ENCODE measurements at regions not wholly inside any gene's neighbourhood (a gene's known extent, or its start where the extent isn't known, plus 50 kb on each side); places are given as distances from the start of the nearest gene placed in this dataset.

- intact Hi-C loops (cut with DNase I): no loop called here
- ATAC-seq: no peak
- no peak overlapping the region for H3K27ac ChIP-seq
- H3K9me3 ChIP-seq: no peaks in the 10 kb centered on the region
- H3K27me3 ChIP-seq (ENCODE audit: low read depth): no peaks in the 10 kb centered on the region
- no peaks in the 10 kb centered on the region for H3K36me3 ChIP-seq
- H3K4me3 ChIP-seq: no peak overlapping the region
- no peaks in the 10 kb centered on the region for H3K4me1 ChIP-seq
- TF ChIP-seq CTCF (IDR thresholded peaks at IDR 0.05): no peak
- no peak for DNase-seq
Measured at GRCh38 chr1:224492015-224492414, 57.4 kb upstream of the WDR26 start.

- Histone ChIP-seq H3K36me3 (no peaks in the 10 kb centered on the region), H3K9me3 (no peaks in the 10 kb centered on the region), H3K4me3 (no peak overlapping the region), H3K4me1 (peaks cover 2% of the 10 kb centered on the region), H3K27me3 (ENCODE audit: low read depth) (no peaks in the 10 kb centered on the region), H3K27ac (no peak overlapping the region)
- TF ChIP-seq CTCF (IDR thresholded peaks at IDR 0.05): no peak
- no peak for ATAC-seq
- intact Hi-C loops (cut with DNase I): no loop called here
- DNase-seq: no peak
Measured at GRCh38 chr1:224492632-224493031, 58.0 kb upstream of the WDR26 start.

DNA sequence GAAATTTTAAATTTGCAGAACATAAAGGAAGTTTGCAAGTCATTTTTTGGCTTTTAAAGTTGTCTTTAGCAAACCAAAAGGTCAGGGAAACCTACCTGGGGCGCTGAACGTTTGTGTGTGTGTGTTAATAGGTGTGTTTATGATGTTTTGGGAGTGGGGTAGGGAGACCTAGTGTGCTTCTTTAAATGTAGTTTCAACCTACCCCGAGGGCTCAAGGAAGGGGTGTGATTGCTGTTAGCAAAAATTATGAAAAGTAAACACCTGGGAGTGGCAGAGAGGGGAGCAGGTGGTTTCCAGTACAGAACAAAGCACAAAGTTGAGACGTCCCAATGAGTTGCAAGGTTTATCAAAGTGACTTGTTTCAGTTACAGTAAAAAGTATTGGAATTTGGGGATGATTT, 58.7 kb upstream of the WDR26 start:
- H3K36me3 ChIP-seq: no peaks in the 10 kb centered on the region
- intact Hi-C loops (cut with DNase I): no loop called here
- H3K27ac ChIP-seq: no peak overlapping the region
- peaks cover 8% of the 10 kb centered on the region for H3K4me1 ChIP-seq
- no peak overlapping the region for H3K4me3 ChIP-seq
- H3K27me3 ChIP-seq (ENCODE audit: low read depth): no peaks in the 10 kb centered on the region
- ATAC-seq (no peak), DNase-seq (no peak)
- H3K9me3 ChIP-seq: no peaks in the 10 kb centered on the region
- TF ChIP-seq CTCF (IDR thresholded peaks at IDR 0.05): no peak

DNA sequence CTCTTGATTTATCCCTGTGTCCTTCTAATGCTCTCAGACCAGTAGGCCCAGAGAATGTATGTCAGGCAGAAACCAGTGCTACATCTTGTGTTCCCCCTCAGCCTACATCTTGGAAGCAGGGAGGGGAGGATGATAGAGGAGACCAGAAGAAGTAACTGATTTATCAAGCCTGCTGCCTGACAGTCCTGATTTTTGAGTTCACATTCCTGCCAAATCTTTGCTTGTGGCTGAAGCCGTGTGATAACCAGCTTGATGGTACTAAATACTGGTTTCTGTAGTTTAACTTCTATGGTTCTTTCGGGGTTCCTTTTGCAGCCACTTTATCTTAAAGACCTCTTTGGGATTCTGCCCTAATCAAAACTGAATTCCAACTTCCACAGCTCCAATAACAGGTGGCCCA, 59.7 kb upstream of the WDR26 start:
- no peak for TF ChIP-seq CTCF (IDR thresholded peaks at IDR 0.05)
- no peak overlapping the region for H3K4me3 ChIP-seq

DNA sequence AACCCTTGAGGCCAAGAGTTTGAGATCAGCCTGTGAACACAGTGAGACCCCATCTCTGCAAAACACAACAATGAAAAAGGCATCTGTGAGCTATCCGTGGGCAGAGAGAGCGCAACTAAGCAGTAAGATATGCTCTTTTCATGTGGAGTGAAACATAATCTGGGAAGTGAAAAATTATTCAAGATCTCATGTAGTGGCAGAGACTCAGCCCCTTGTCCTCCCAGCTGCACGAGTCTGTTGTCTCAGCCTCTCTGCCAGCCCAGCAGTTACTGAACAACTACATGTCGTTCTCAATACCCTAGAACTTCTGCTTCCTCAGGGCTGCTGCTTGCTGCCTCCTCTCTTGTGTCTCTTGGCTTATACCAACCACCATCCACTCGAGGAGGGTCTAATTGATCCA, 61.3 kb upstream of the WDR26 start:
- Histone ChIP-seq H3K36me3 (no peaks in the 10 kb centered on the region), H3K9me3 (no peaks in the 10 kb centered on the region), H3K27me3 (ENCODE audit: low read depth) (no peaks in the 10 kb centered on the region), H3K4me3 (no peak overlapping the region), H3K27ac (no peak overlapping the region), H3K4me1 (peaks cover 19% of the 10 kb centered on the region)
- DNase-seq (no peak), ATAC-seq (no peak)
- no peak for TF ChIP-seq CTCF (IDR thresholded peaks at IDR 0.05)
- intact Hi-C loops (cut with DNase I): no loop called here

More for the DNA sequence above, 59.7 kb upstream of the WDR26 start:
- ATAC-seq: no peak
- no peaks in the 10 kb centered on the region for H3K9me3 ChIP-seq
- no peak for DNase-seq
- no peak overlapping the region for H3K27ac ChIP-seq
- H3K36me3 ChIP-seq: no peaks in the 10 kb centered on the region
- no peaks in the 10 kb centered on the region for H3K27me3 ChIP-seq (ENCODE audit: low read depth)
- H3K4me1 ChIP-seq: peaks cover 19% of the 10 kb centered on the region
- intact Hi-C loops (cut with DNase I): no loop called here

DNA sequence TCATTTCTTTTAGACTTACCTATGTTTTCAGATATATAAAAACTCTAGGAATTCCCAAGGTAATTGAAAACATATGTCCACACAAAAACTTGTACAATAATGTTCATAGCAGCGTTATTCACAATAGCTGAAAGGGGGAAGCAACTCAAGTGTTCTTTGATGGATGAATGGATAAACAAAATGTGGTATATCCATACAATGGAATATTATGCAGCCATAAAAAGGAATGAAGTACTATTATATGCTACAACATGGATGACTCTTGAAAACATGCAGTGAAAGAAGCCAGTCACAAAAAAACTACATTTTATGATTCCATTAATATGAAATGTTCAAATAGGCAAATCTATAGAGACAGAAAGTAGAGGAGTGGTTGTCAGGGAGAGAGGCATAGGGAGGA, 62.2 kb upstream of the WDR26 start:
- Histone ChIP-seq H3K9me3 (no peaks in the 10 kb centered on the region), H3K4me1 (peaks cover 19% of the 10 kb centered on the region), H3K4me3 (no peak overlapping the region), H3K27ac (no peak overlapping the region), H3K36me3 (no peaks in the 10 kb centered on the region), H3K27me3 (ENCODE audit: low read depth) (no peaks in the 10 kb centered on the region)
- TF ChIP-seq CTCF (IDR thresholded peaks at IDR 0.05): no peak
- ATAC-seq: no peak
- DNase-seq: no peak
- intact Hi-C loops (cut with DNase I): no loop called here

Data from lower lobe of right lung (tissue), 2 donors.